Fibroblast of skin of right biceps (primary cell): ENCODE measurements at regions not wholly inside any gene's neighbourhood (a gene's known extent, or its start where the extent isn't known, plus 50 kb on each side); places are given as distances from the start of the nearest gene placed in this dataset.

ENCODE experiments used
- DNase-seq: peaks from one replicate; pipeline ENCODE4 v3.0.0-alpha.2; 2013

- peak; percentile 69 for DNase-seq
These were observed 486.8 kb upstream of the THBS1 start for GRCh38 chr15:39094116-39094515.

GRCh38 chr15:39095218-39095879 is 485.5 kb upstream of the THBS1 start:
- DNase-seq = no peak

GRCh38 chr15:39096608-39097205 is 484.2 kb upstream of the THBS1 start:
- DNase-seq = no peak

GRCh38 chr15:39099524-39099923 is 481.4 kb upstream of the THBS1 start:
- DNase-seq = peak; percentile 24

- DNase-seq = peak; percentile 86
These were observed 480.7 kb upstream of the THBS1 start for GRCh38 chr15:39100106-39100660.

- DNase-seq = peak; percentile 84
These were observed 478.4 kb upstream of the THBS1 start for GRCh38 chr15:39102431-39102830.

GRCh38 chr15:39106950-39107349 is 473.9 kb upstream of the THBS1 start:
- peak; percentile 81 for DNase-seq

GRCh38 chr15:39108021-39108420 is 472.9 kb upstream of the THBS1 start:
- DNase-seq = peak; percentile 61

- peak; percentile 95 for DNase-seq
These were observed 470.5 kb upstream of the THBS1 start for GRCh38 chr15:39110336-39110735.

GRCh38 chr15:39110746-39111145 is 470.1 kb upstream of the THBS1 start:
- peak; percentile 56 for DNase-seq

- DNase-seq = no peak
These were observed 467.1 kb upstream of the THBS1 start for GRCh38 chr15:39113741-39114140.

- DNase-seq = no peak
These were observed 466.0 kb upstream of the THBS1 start for GRCh38 chr15:39114690-39115378.

GRCh38 chr15:39115379-39116057 is 465.4 kb upstream of the THBS1 start:
- DNase-seq = no peak

- DNase-seq = peak; percentile 96
These were observed 462.4 kb upstream of the THBS1 start for GRCh38 chr15:39118510-39118909.

GRCh38 chr15:39124155-39124552 is 456.7 kb upstream of the THBS1 start:
- peak; percentile 77 for DNase-seq

GRCh38 chr15:39124553-39125171 is 456.2 kb upstream of the THBS1 start:
- no peak for DNase-seq

- DNase-seq = peak; percentile 78
These were observed 455.7 kb upstream of the THBS1 start for GRCh38 chr15:39125226-39125625.

- DNase-seq = peak; percentile 79
These were observed 455.0 kb upstream of the THBS1 start for GRCh38 chr15:39125904-39126303.

GRCh38 chr15:39127151-39127790 is 453.6 kb upstream of the THBS1 start:
- DNase-seq = peak; percentile 61

- peak; percentile 99 for DNase-seq
These were observed 452.8 kb upstream of the THBS1 start for GRCh38 chr15:39127925-39128617.

GRCh38 chr15:39128746-39129145 is 452.1 kb upstream of the THBS1 start:
- DNase-seq = peak; percentile 61
